HG02870 (cell line): ENCODE measurements at regions not wholly inside any gene's neighbourhood (a gene's known extent, or its start where the extent isn't known, plus 50 kb on each side); places are given as distances from the start of the nearest gene placed in this dataset.
"Not testable (repeated sequence)": the region's sequence is repeated elsewhere in the genome, so short reads cannot be mapped to it uniquely, and the experiment has no call there.

Source experiments
- ATAC-seq: cut with Tn5 transposase; IDR thresholded peaks from one replicate; pipeline ENCODE4 v1.9.1; 2021; ENCODE audit warnings: mild to moderate bottlenecking, moderate library complexity; ENCODE audit not compliant: unreplicated experiment

- not testable (repeated sequence) for ATAC-seq
These were observed 296.8 kb downstream of the GOLGA6L6 start for GRCh38 chr15:20244792-20245191.

GRCh38 chr15:20243486-20244240 lies 297.9 kb downstream of the GOLGA6L6 start:
- ATAC-seq, result not testable (repeated sequence)

GRCh38 chr15:20240366-20240917 lies 301.2 kb downstream of the GOLGA6L6 start:
- ATAC-seq, result not testable (repeated sequence)

GRCh38 chr15:20239186-20239585 lies 302.4 kb downstream of the GOLGA6L6 start:
- ATAC-seq, result not testable (repeated sequence)

- not testable (repeated sequence) for ATAC-seq
These were observed 304.2 kb downstream of the GOLGA6L6 start for GRCh38 chr15:20237256-20238020.

GRCh38 chr15:20235728-20236127 lies 305.9 kb downstream of the GOLGA6L6 start:
- ATAC-seq, result not testable (repeated sequence)

GRCh38 chr15:20234006-20234540 lies 307.5 kb downstream of the GOLGA6L6 start:
- ATAC-seq, result not testable (repeated sequence)

- not testable (repeated sequence) for ATAC-seq
These were observed 309.1 kb downstream of the GOLGA6L6 start for GRCh38 chr15:20232457-20232856.

GRCh38 chr15:20230656-20231055 lies 310.9 kb downstream of the GOLGA6L6 start:
- not testable (repeated sequence) for ATAC-seq

- ATAC-seq, result not testable (repeated sequence)
These were observed 312.8 kb downstream of the GOLGA6L6 start for GRCh38 chr15:20228791-20229190.

GRCh38 chr15:20227119-20227853 lies 314.3 kb downstream of the GOLGA6L6 start:
- not testable (repeated sequence) for ATAC-seq

- ATAC-seq, result not testable (repeated sequence)
These were observed 315.1 kb downstream of the GOLGA6L6 start for GRCh38 chr15:20226531-20226930.

- ATAC-seq, result not testable (repeated sequence)
These were observed 320.5 kb downstream of the GOLGA6L6 start for GRCh38 chr15:20221063-20221462.

- ATAC-seq, result not testable (repeated sequence)
These were observed 322.4 kb downstream of the GOLGA6L6 start for GRCh38 chr15:20219171-20219570.

GRCh38 chr15:20215700-20216099 lies 325.9 kb downstream of the GOLGA6L6 start:
- ATAC-seq, result not testable (repeated sequence)

GRCh38 chr15:20214101-20214500 lies 327.5 kb downstream of the GOLGA6L6 start:
- not testable (repeated sequence) for ATAC-seq

GRCh38 chr15:20211508-20211907 lies 330.1 kb downstream of the GOLGA6L6 start:
- not testable (repeated sequence) for ATAC-seq

GRCh38 chr15:20209973-20210372 lies 331.6 kb downstream of the GOLGA6L6 start:
- ATAC-seq, result not testable (repeated sequence)

GRCh38 chr15:20207607-20208006 lies 334.0 kb downstream of the GOLGA6L6 start:
- ATAC-seq, result peak; percentile 71

- peak; percentile 40 for ATAC-seq
These were observed 334.4 kb downstream of the GOLGA6L6 start for GRCh38 chr15:20207198-20207597.
